ENCODE measurements at regions not wholly inside any gene's neighbourhood (a gene's known extent, or its start where the extent isn't known, plus 50 kb on each side); places are given as distances from the start of the nearest gene placed in this dataset.

GRCh38 chr5:144788046-144788445 is 617.4 kb downstream of the KCTD16 start:
- Histone ChIP-seq H3K27me3 (ENCODE audit: insufficient read depth, poor library complexity, severe bottlenecking) (no peaks in the 10 kb centered on the region), H3K27ac (replicated peaks) (no peak overlapping the region), H3K4me3 (replicated peaks; ENCODE audit: insufficient read depth, low read length) (no peak overlapping the region)
- DNase-seq (ENCODE audit: low read depth in 1 of 2, low spot score in 1 of 2): no peak
- TF ChIP-seq CTCF (IDR thresholded peaks at IDR 0.05; ENCODE audit: insufficient read depth, low read length) (no peak), POLR2AphosphoS5 (IDR thresholded peaks at IDR 0.05; ENCODE audit: low read depth) (no peak), SPI1 (IDR thresholded peaks at IDR 0.05; ENCODE audit: borderline replicate concordance, low read depth) (no peak), GABPA (IDR thresholded peaks at IDR 0.05; ENCODE audit: low read depth) (no peak)
- TF ChIP-seq, protein P1, sequence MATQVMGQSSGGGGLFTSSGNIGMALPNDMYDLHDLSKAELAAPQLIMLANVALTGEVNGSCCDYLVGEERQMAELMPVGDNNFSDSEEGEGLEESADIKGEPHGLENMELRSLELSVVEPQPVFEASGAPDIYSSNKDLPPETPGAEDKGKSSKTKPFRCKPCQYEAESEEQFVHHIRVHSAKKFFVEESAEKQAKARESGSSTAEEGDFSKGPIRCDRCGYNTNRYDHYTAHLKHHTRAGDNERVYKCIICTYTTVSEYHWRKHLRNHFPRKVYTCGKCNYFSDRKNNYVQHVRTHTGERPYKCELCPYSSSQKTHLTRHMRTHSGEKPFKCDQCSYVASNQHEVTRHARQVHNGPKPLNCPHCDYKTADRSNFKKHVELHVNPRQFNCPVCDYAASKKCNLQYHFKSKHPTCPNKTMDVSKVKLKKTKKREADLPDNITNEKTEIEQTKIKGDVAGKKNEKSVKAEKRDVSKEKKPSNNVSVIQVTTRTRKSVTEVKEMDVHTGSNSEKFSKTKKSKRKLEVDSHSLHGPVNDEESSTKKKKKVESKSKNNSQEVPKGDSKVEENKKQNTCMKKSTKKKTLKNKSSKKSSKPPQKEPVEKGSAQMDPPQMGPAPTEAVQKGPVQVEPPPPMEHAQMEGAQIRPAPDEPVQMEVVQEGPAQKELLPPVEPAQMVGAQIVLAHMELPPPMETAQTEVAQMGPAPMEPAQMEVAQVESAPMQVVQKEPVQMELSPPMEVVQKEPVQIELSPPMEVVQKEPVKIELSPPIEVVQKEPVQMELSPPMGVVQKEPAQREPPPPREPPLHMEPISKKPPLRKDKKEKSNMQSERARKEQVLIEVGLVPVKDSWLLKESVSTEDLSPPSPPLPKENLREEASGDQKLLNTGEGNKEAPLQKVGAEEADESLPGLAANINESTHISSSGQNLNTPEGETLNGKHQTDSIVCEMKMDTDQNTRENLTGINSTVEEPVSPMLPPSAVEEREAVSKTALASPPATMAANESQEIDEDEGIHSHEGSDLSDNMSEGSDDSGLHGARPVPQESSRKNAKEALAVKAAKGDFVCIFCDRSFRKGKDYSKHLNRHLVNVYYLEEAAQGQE (IDR thresholded peaks at IDR 0.05; ENCODE audit: insufficient replicate concordance, low read depth): no peak

DNA sequence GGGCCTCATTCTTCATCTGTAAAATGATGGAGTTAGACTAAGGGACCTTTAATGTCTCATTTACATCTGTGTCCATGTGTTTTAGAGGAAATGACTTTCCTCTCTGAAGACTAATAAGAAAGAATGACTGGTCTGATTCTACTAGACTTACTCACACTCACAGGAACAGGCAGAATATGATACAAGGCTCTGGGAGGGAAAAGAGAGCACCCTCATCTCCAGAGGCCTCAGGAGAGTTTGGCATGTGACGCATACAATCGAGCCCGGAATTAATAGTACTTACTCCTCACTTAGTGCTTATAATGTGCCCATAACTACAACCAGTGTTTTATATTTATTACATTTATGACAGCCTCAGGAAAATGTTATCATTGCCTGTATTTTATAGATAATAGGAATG is 608.7 kb downstream of the KCTD16 start:
- no peak overlapping the region for H3K4me3 ChIP-seq (replicated peaks; ENCODE audit: insufficient read depth, low read length)
- no peak overlapping the region for H3K27ac ChIP-seq (replicated peaks)
- TF ChIP-seq CTCF (IDR thresholded peaks at IDR 0.05; ENCODE audit: insufficient read depth, low read length) (no peak), GABPA (IDR thresholded peaks at IDR 0.05; ENCODE audit: low read depth) (no peak), POLR2AphosphoS5 (IDR thresholded peaks at IDR 0.05; ENCODE audit: low read depth) (no peak), SPI1 (IDR thresholded peaks at IDR 0.05; ENCODE audit: borderline replicate concordance, low read depth) (no peak)
- TF ChIP-seq, protein P1 (IDR thresholded peaks at IDR 0.05; ENCODE audit: insufficient replicate concordance, low read depth): no peak
- no peaks in the 10 kb centered on the region for H3K27me3 ChIP-seq (ENCODE audit: insufficient read depth, poor library complexity, severe bottlenecking)
- no peak for DNase-seq (ENCODE audit: low read depth in 1 of 2, low spot score in 1 of 2)

GRCh38 chr5:144778561-144778960 is 607.9 kb downstream of the KCTD16 start:
- no peak for DNase-seq (ENCODE audit: low read depth in 1 of 2, low spot score in 1 of 2)
- TF ChIP-seq POLR2AphosphoS5 (IDR thresholded peaks at IDR 0.05; ENCODE audit: low read depth): no peak
- TF ChIP-seq GABPA (IDR thresholded peaks at IDR 0.05; ENCODE audit: low read depth): no peak
- no peak for TF ChIP-seq CTCF (IDR thresholded peaks at IDR 0.05; ENCODE audit: insufficient read depth, low read length)
- TF ChIP-seq, protein P1 (IDR thresholded peaks at IDR 0.05; ENCODE audit: insufficient replicate concordance, low read depth): no peak
- TF ChIP-seq SPI1 (IDR thresholded peaks at IDR 0.05; ENCODE audit: borderline replicate concordance, low read depth): no peak
- no peak overlapping the region for H3K27ac ChIP-seq (replicated peaks)
- no peak overlapping the region for H3K4me3 ChIP-seq (replicated peaks; ENCODE audit: insufficient read depth, low read length)
- no peaks in the 10 kb centered on the region for H3K27me3 ChIP-seq (ENCODE audit: insufficient read depth, poor library complexity, severe bottlenecking)
